Lower leg skin (tissue), 3 donors: ENCODE measurements at regions not wholly inside any gene's neighbourhood (a gene's known extent, or its start where the extent isn't known, plus 50 kb on each side); places are given as distances from the start of the nearest gene placed in this dataset.
"Not testable (repeated sequence)": the region's sequence is repeated elsewhere in the genome, so short reads cannot be mapped to it uniquely, and the experiment has no call there.

Experiments
- CTCF ChIP-seq, 3 donors: fragments of 450-650 bp; IDR thresholded peaks; one replicate each; pipeline ENCODE4 v1.5.1; 2016; ENCODE audit warnings: antibody characterized with exemption in 3 of 3, mild to moderate bottlenecking in 3 of 3, moderate library complexity in 2 of 3
- POLR2A ChIP-seq, 2 donors: fragments of 450-650 bp; IDR thresholded peaks; one replicate each; pipeline ENCODE4 v1.6.1; 2016 to 2017; ENCODE audit warnings: antibody characterized with exemption in 2 of 2, mild to moderate bottlenecking in 1 of 2, moderate library complexity in 1 of 2

GRCh38 chr16:87162799-87163198 is 154.4 kb downstream of the C16orf95 start:
- TF ChIP-seq CTCF, POLR2A (IDR thresholded peaks at IDR 0.05): not testable (repeated sequence)
